ENCODE measurements at regions not wholly inside any gene's neighbourhood (a gene's known extent, or its start where the extent isn't known, plus 50 kb on each side); places are given as distances from the start of the nearest gene placed in this dataset.

- DNase-seq, result no peak
These were observed 346.5 kb downstream of the GPAM start for GRCh38 chr10:111837086-111837485.

DNA sequence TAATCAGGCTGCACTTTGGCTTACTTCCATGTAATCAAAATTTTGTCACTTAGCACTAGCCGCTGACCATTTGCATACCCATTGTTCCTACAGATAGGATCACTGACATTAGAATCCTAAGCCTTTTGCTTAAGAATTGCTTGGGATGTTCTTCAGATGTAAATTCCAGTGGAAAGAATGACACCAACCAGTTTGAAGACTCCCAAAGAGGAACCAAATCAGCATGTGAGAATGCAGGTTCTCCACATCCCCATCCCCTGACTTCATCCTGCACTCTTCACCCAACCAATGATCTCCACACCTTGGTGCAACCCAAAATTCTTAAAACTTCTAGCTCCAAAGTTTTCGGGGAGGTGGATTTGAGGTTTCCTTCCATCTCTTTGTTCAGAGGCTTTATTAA lies 345.6 kb downstream of the GPAM start:
- DNase-seq, result no peak

- DNase-seq, result no peak
These were observed 343.0 kb downstream of the GPAM start for GRCh38 chr10:111840546-111840945.

DNA sequence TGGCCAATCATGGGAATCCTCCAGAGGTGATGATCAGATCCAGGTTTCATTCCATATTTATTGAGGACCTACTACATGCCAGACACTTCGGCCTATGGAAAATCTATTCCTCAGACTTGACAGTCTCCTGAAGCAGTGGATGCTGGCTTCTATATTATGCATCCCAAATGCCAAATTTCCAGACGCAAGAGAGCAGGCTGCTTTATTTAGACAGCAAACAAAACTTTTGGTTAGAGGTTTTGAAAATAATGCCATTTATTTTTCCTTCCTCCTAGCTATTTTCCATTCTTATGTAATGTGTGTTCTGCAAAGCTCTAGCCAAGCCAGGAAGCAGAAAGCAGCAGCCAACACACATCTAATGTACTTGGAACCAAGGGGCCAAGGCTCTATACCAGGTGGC lies 330.8 kb downstream of the GPAM start:
- no peak for DNase-seq

- no peak for DNase-seq
These were observed 326.9 kb downstream of the GPAM start for GRCh38 chr10:111856631-111857030.

GRCh38 chr10:111865550-111865949 lies 318.0 kb downstream of the GPAM start:
- no peak for DNase-seq

GRCh38 chr10:111871458-111871857 lies 312.1 kb downstream of the GPAM start:
- DNase-seq, result no peak

- DNase-seq, result no peak
These were observed 311.0 kb downstream of the GPAM start for GRCh38 chr10:111872591-111872990.

GRCh38 chr10:111873041-111873440 lies 310.5 kb downstream of the GPAM start:
- no peak for DNase-seq

DNA sequence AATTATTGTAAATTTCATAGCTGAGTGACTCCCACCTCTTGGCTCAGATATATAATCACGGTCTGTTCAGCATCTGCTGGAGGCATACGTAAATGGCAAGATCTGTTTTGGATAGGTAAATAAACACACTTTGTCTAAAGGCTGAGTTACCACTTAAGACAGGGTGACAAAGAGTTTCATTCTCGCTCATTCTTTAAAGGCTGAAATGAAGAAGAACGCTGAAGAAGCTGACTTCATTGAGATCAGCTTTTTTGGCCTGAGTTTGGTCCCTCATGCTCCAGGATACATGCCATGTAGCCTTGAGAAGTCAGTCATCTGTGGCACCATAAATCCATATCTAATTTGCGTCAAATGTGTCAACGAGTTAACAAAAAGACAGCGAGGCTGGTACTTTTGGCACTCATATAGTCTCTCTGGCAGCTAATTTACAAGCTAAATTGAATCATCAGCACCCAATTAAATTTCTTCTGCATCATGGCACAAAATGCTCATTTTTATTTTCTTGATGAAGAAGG lies 309.9 kb downstream of the GPAM start:
- DNase-seq, result no peak

GRCh38 chr10:111874576-111874975 lies 309.0 kb downstream of the GPAM start:
- DNase-seq, result no peak

GRCh38 chr10:111875725-111876124 lies 307.8 kb downstream of the GPAM start:
- DNase-seq, result no peak

DNA sequence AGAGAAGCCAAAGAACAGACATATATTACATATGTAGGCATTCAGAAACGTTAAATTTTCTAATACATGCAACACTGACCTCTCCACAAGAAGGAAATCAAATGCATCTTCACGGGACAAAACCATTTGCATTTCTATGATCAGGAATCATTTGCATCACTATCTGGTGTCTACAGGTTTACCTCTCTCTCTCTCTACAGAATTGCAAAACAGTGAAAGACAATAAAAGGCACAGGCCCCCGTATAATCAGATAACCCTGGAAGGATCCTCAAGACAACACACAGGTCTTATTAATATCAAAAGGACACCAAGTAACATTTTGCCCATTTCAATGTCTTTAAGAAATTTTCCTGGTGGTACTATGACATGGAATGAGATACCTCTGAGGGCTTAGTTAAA lies 306.3 kb downstream of the GPAM start:
- no peak for DNase-seq

DNA sequence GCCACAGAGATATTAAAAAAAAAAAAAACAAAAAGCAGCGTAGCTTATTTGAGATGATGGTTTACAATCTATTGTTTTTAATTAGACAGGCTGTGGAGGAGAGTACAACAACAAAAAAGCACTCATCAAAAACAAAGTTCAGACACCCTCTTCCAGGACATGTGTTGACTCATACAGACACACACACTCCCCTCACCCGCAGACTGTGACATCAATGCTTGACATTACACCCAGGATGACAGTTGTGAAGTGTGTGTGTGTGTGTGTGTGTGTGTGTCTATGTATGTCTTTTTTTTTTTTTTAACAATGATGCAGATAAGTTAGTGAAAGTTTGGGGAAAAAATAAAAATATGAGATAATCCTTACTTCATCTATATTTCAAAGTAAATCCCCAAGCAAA lies 303.6 kb downstream of the GPAM start:
- no peak for DNase-seq

DNA sequence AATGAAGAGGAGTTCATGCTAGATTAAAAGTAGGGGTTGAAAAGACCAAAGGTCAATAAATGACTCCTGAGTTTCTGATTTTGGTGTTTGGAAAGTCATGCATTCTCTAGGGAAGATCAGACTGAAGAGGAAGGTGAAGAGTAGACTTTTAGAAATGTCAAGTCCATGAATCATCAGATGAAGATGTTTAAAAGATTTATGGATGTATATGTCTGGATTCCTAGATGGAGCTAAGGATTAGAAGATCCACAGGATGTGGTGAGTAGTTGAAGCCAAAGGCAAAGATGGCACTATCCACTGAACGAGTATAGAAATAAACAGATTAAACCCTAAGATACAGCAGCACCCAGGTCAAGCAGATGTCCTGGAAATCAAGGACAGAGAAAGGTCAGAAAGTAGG lies 298.5 kb downstream of the GPAM start:
- DNase-seq, result no peak

DNA sequence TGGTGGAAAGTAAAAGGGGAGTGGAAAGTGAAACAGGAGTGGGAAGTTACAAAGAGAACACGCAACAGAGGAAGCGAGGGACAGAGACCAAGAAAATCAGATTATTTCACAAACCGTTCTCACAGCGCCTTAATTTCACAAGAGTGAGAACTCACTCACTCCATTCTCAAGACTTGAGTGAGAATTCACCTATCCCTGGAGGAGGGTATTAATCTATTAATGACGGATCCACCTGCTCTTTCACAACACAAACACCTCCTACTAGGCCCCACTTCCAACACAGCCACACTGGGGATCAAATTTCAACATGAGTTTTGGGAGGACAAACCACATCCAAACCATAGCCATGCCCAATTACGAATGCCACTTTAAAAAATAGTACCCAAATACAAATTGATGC lies 297.6 kb downstream of the GPAM start:
- no peak for DNase-seq

DNA sequence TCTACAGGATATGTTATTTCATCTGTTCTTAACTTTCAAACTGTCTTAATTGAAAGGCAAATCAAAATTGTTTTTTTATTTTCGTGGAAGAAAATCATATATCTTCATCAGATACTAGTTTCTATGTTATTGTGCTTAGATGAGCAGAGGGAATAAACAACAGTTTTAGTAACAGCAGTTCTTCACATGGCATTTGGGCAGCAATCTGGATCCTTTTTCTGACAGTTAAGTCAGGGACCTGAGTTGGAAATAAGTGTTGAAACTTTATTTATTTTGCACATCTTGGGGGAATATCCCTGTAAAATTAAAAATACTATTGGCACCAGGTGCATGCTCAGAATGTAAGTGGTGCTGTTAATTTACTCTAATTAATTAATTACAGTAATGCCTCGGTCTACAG lies 296.3 kb downstream of the GPAM start:
- DNase-seq, result no peak

DNA sequence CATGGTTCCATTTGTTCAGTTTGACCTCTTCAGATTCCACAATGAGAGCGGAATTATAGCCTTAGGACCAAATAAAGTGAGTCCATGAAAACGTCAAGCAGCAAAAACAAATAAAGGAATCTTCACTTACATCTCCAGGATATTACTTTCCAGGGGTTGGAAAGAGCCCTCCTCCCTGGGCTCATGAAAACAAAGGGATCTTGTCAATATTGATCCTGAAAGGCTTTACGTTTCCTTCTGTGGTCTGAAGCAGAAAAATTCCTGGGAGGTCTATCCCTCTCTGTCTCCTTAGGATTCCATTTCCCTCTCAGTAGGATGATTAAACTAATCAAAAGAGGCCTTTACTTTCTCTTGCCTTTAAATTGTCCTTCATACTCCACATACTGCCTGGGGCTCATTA lies 293.5 kb downstream of the GPAM start:
- no peak for DNase-seq

- DNase-seq, result no peak
These were observed 267.6 kb downstream of the GPAM start for GRCh38 chr10:111916011-111916410.

DNA sequence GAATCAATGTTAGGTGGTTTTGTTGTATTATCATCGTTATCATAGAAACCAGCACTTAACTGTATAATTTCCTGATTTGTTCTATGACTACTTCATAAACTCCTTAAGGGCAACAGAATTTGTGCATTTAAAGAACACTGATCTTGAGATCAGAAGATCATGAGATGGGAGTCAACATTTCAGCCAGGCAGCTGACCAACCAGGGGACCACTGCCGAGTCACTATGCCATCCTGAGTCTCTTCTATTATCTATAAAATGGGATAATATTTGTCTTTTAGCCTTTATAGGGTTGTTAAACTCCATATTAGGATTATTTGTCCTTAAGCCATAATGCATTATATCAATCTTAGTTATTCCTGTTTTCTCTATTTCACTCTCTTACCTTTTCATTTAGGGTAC lies 261.7 kb downstream of the GPAM start:
- DNase-seq, result no peak

- DNase-seq, result no peak
These were observed 260.5 kb downstream of the GPAM start for GRCh38 chr10:111923032-111923431.

- DNase-seq, result no peak
These were observed 257.3 kb downstream of the GPAM start for GRCh38 chr10:111926286-111926685.

DNA sequence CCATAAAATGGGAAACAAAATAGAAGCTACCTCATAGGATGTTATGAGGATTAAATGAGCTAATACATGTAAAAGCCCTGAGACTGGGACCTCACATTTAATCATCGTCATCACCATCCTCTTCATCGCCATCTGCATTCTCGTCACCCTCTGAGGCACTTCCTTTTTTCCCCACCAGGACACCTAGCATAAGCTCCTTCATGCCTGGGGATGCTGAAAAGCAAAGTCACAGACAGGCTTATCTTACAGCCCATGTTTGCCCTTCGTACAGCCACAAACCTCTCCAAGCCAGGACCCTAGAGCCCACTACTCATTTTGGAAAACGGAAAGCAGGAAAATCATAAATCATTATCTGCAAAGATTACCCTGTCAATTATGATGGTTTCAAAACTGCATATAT lies 249.6 kb downstream of the GPAM start:
- no peak for DNase-seq

GRCh38 chr10:111934931-111935330 lies 248.6 kb downstream of the GPAM start:
- no peak for DNase-seq

DNA sequence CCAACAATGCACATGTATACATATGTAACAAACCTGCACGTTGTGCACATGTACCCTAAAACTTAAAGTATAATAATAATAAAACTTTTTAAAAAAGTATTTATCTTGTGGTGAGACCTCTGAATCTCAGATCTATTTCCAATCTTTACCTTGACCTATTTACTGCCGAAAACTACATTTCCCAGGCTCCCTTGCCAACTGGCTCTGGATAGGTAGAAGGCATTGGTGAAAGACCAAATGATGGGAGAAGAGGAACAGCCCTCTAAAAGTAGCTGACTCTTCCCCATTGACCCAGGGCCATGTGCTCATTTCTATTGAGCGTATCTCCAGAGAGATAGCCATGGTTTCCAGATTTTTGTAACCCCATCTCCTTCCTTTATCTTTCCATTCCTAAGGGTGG lies 247.4 kb downstream of the GPAM start:
- no peak for DNase-seq

DNA sequence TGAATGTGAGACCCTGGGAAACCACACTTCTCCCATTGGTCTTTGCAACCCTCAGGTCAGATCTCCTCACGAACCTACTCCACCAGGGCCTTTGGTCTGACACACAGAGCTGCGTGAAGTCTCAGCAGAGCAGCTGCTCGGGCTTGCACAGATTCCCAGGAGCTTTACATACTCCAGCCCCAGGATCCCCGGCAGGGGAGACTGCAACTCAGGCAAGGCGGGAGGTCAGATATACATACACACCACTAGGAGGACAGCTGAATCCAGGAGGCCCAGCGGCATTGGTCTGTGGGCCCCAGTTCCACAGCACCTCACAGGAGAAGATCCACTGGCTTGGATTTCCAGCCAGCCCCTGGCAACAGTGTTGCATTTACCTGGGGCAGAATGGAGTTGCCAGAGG lies 239.2 kb downstream of the GPAM start:
- no peak for DNase-seq

Data from NCI-H345 (cell line).